ENCODE measurements at regions not wholly inside any gene's neighbourhood (a gene's known extent, or its start where the extent isn't known, plus 50 kb on each side); places are given as distances from the start of the nearest gene placed in this dataset.

GRCh38 chr6:26175033-26175427 lies 87.8 kb downstream of the HFE start:
- Histone ChIP-seq H3K4me3 (no peak overlapping the region), H3K4me2 (no peak overlapping the region), H3K9me3 (no peaks in the 10 kb centered on the region), H3K27ac (no peak overlapping the region), H3K4me1 (peaks cover 7% of the 10 kb centered on the region; the same call in 1 of the 3 replicates)
- ATAC-seq, result no peak
- DNase-seq (ENCODE audit: low read depth in 1 of 2, low spot score in 1 of 2), result no peak
- ChIA-PET POLR2A (no interaction called here), CTCF (interaction anchor here (1.3 kb wide), 1 partner anchor 11 kb away, joined by 3 read pairs; no protein-coding TSS in a partner anchor)
- TF ChIP-seq POLR2AphosphoS2 (conservative IDR thresholded peaks at IDR 0.05; ENCODE audit: low read length), result no peak
- TF ChIP-seq RARB (CRISPR knock-in tag; IDR thresholded peaks at IDR 0.05), result no peak
- no peak for TF ChIP-seq CBX8 (IDR thresholded peaks at IDR 0.05)
- no peak for TF ChIP-seq ZFP36 (IDR thresholded peaks at IDR 0.05; ENCODE audit: borderline replicate concordance, partially characterized antibody)
- TF ChIP-seq MYC (IDR thresholded peaks at IDR 0.05; ENCODE audit: borderline replicate concordance, low read length), result no peak
- no peak for TF ChIP-seq HEYL (CRISPR knock-in tag; IDR thresholded peaks at IDR 0.05)
- no peak for TF ChIP-seq NPAS2 (CRISPR knock-in tag; IDR thresholded peaks at IDR 0.05; ENCODE audit: borderline replicate concordance)
- no peak for TF ChIP-seq HOXA7 (CRISPR knock-in tag; IDR thresholded peaks at IDR 0.05)
- TF ChIP-seq, protein P1, sequence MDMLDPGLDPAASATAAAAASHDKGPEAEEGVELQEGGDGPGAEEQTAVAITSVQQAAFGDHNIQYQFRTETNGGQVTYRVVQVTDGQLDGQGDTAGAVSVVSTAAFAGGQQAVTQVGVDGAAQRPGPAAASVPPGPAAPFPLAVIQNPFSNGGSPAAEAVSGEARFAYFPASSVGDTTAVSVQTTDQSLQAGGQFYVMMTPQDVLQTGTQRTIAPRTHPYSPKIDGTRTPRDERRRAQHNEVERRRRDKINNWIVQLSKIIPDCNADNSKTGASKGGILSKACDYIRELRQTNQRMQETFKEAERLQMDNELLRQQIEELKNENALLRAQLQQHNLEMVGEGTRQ (IDR thresholded peaks at IDR 0.05), result no peak
- no peak for FAIRE-seq
- 9% methylated on average over 1 of the region's 1 CpG for WGBS (ENCODE audit: missing lambda C conversion rate)

GRCh38 chr6:26175428-26176181 lies 88.4 kb downstream of the HFE start:
- DNase-seq (ENCODE audit: low read depth in 1 of 2, low spot score in 1 of 2) (peak in 1 of 2 experiments; percentile 72), ATAC-seq (peak in 1 of 2 experiments; percentile 20; a peak in 2 of 6 replicates), FAIRE-seq (no peak)
- H3K27ac ChIP-seq, result no peak overlapping the region
- WGBS (ENCODE audit: missing lambda C conversion rate), result 54% methylated on average over 5 of the region's 5 CpGs
- CTCF ChIA-PET, result interaction anchor here (0.6 to 1.4 kb wide), 15 partner anchors 11 to 903 kb away, joined by 3 to 5 read pairs (median 3); a partner anchor contains a TSS
- no peak overlapping the region for H3K4me2 ChIP-seq
- peaks cover 3% of the 10 kb centered on the region; the same call in 1 of the 3 replicates for H3K4me1 ChIP-seq
- no peak overlapping the region for H3K4me3 ChIP-seq
- POLR2A ChIA-PET, result interaction anchor here (0.6 to 0.9 kb wide), 3 partner anchors 13 to 957 kb away, joined by 4 to 8 read pairs (median 4); a partner anchor contains a TSS
- H3K9me3 ChIP-seq, result no peaks in the 10 kb centered on the region
- peak; percentile 64 for TF ChIP-seq CTCF (IDR thresholded peaks at IDR 0.05)
- TF ChIP-seq, protein P2, sequence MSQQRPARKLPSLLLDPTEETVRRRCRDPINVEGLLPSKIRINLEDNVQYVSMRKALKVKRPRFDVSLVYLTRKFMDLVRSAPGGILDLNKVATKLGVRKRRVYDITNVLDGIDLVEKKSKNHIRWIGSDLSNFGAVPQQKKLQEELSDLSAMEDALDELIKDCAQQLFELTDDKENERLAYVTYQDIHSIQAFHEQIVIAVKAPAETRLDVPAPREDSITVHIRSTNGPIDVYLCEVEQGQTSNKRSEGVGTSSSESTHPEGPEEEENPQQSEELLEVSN (IDR thresholded peaks at IDR 0.05; ENCODE audit: borderline replicate concordance, low read depth), result no peak
- TF ChIP-seq CHD4 (IDR thresholded peaks at IDR 0.05; ENCODE audit: borderline replicate concordance), result no peak
- TF ChIP-seq KDM5A (IDR thresholded peaks at IDR 0.05), result no peak
- TF ChIP-seq RARB (CRISPR knock-in tag; IDR thresholded peaks at IDR 0.05), result no peak
- no peak for TF ChIP-seq MAZ (IDR thresholded peaks at IDR 0.05; ENCODE audit: borderline replicate concordance, low read depth, low read length)
- no peak for TF ChIP-seq FOSB (CRISPR knock-in tag; IDR thresholded peaks at IDR 0.05)
- TF ChIP-seq ZSCAN20 (CRISPR knock-in tag; IDR thresholded peaks at IDR 0.05), result no peak
- TF ChIP-seq RCOR1 (IDR thresholded peaks at IDR 0.05; ENCODE audit: low read depth, low read length), result no peak
- no peak for TF ChIP-seq RFX5 (IDR thresholded peaks at IDR 0.05)
- TF ChIP-seq NR3C1 (IDR thresholded peaks at IDR 0.05), result no peak
- TF ChIP-seq MYC (IDR thresholded peaks at IDR 0.05; ENCODE audit: borderline replicate concordance, low read length), result no peak
- peak; percentile 69 to 73 for TF ChIP-seq RAD21 (conservative IDR thresholded peaks at IDR 0.05 in 1 of 2, IDR thresholded peaks at IDR 0.05 in 1 of 2)
- TF ChIP-seq, protein P3, sequence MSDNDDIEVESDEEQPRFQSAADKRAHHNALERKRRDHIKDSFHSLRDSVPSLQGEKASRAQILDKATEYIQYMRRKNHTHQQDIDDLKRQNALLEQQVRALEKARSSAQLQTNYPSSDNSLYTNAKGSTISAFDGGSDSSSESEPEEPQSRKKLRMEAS (IDR thresholded peaks at IDR 0.05), result no peak
- no peak for TF ChIP-seq SREBF2 (IDR thresholded peaks at IDR 0.05)
- no peak for TF ChIP-seq HOXB13 (CRISPR knock-in tag; IDR thresholded peaks at IDR 0.05; ENCODE audit: low read depth)
- TF ChIP-seq ZNF302 (CRISPR knock-in tag; IDR thresholded peaks at IDR 0.05), result no peak
- TF ChIP-seq SMC3 (IDR thresholded peaks at IDR 0.05), result peak; percentile 42
- TF ChIP-seq JUNB (IDR thresholded peaks at IDR 0.05), result no peak
- no peak for TF ChIP-seq NFE2L2 (conservative IDR thresholded peaks at IDR 0.05; ENCODE audit: low read length)
- TF ChIP-seq BCL3 (IDR thresholded peaks at IDR 0.05), result no peak
- TF ChIP-seq, protein P4, sequence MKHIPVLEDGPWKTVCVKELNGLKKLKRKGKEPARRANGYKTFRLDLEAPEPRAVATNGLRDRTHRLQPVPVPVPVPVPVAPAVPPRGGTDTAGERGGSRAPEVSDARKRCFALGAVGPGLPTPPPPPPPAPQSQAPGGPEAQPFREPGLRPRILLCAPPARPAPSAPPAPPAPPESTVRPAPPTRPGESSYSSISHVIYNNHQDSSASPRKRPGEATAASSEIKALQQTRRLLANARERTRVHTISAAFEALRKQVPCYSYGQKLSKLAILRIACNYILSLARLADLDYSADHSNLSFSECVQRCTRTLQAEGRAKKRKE (CRISPR knock-in tag; IDR thresholded peaks at IDR 0.05; ENCODE audit: low read depth), result no peak
- no peak for TF ChIP-seq PBX3 (IDR thresholded peaks at IDR 0.05)
- no peak for TF ChIP-seq HOXA7 (CRISPR knock-in tag; IDR thresholded peaks at IDR 0.05)
- TF ChIP-seq MAFK (IDR thresholded peaks at IDR 0.05; ENCODE audit: partially characterized antibody), result no peak

Data from A549 (cell line).